GM12874 (cell line): ENCODE measurements at regions not wholly inside any gene's neighbourhood (a gene's known extent, or its start where the extent isn't known, plus 50 kb on each side); places are given as distances from the start of the nearest gene placed in this dataset.

ENCODE experiments used
- TF ChIP-seq, protein P1 (sequence below): IDR thresholded peaks from 2 replicates; pipeline ENCODE4 v1.5.1; 2011; ENCODE audit warnings: low read depth, mild to moderate bottlenecking, control low read depth, low read length, moderate library complexity; ENCODE audit not compliant: insufficient read depth

- TF ChIP-seq, protein P1, sequence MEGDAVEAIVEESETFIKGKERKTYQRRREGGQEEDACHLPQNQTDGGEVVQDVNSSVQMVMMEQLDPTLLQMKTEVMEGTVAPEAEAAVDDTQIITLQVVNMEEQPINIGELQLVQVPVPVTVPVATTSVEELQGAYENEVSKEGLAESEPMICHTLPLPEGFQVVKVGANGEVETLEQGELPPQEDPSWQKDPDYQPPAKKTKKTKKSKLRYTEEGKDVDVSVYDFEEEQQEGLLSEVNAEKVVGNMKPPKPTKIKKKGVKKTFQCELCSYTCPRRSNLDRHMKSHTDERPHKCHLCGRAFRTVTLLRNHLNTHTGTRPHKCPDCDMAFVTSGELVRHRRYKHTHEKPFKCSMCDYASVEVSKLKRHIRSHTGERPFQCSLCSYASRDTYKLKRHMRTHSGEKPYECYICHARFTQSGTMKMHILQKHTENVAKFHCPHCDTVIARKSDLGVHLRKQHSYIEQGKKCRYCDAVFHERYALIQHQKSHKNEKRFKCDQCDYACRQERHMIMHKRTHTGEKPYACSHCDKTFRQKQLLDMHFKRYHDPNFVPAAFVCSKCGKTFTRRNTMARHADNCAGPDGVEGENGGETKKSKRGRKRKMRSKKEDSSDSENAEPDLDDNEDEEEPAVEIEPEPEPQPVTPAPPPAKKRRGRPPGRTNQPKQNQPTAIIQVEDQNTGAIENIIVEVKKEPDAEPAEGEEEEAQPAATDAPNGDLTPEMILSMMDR = no peak
These were observed 600.9 kb upstream of the ROBO2 start for GRCh38 chr3:76438971-76439370.

- TF ChIP-seq, protein P1 = no peak
These were observed 597.5 kb upstream of the ROBO2 start for GRCh38 chr3:76442374-76442915.

- TF ChIP-seq, protein P1 = no peak
These were observed 583.6 kb upstream of the ROBO2 start for GRCh38 chr3:76456322-76456721.

GRCh38 chr3:76463501-76463900, 576.4 kb upstream of the ROBO2 start:
- TF ChIP-seq, protein P1 = no peak

DNA sequence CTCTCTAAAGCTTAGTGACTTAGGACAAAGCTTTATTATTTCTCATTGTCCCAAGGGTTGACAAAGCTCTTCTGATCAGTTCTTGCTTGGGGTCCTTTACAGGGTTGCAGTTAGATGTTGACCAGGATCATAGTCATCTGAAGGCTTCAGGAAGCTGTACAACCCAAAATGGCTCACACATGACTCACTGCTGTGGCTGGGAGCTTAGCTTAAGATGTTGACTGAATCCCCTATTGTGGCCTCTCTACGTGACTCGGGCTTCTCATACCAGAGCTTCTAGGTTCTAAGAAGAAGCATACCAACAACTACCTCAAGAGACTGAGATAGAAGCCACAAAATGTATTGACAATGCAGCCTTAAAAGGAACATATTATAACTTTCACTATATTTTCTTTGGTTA, 569.6 kb upstream of the ROBO2 start:
- TF ChIP-seq, protein P1 = no peak

DNA sequence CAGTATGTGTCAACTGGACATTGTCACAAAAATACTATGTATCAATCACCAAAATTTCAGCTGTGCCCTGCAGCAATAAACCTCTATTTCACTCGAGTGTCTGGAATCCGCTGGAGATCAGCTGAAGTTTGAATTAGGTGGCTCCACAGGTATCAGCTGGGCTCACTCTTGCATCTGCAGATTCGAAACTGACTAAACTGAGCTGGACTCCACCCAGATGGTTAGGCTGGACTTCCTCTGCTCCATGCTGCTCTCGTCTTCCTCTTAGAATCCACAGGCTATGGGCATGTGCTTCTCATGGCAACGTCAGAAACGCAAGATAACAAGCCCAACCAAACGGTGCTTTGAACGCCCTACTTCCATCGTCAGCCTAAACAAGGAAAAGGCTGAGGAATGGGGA, 565.3 kb upstream of the ROBO2 start:
- TF ChIP-seq, protein P1 = no peak

GRCh38 chr3:76479161-76479650, 560.7 kb upstream of the ROBO2 start:
- TF ChIP-seq, protein P1 = no peak
